Caco-2 (cell line): ENCODE measurements at regions not wholly inside any gene's neighbourhood (a gene's known extent, or its start where the extent isn't known, plus 50 kb on each side); places are given as distances from the start of the nearest gene placed in this dataset.

Source experiments
- BruUV-seq: library from RNA; stranded (reverse); fragments of 400-500 nt; replicated peaks from 2 replicates; lab custom pipeline; 2021; lab: Mats Ljungman, UMichigan
- CTCF ChIA-PET: fragments of 300-600 bp; sonication (Branson Sonifier 250); formaldehyde crosslinking; loops from one replicate; lab custom pipeline; 2022; ENCODE audit warnings: antibody characterized with exemption; lab: Charles Lee
- POLR2A ChIA-PET: fragments of 300-600 bp; sonication (Branson Sonifier 250); formaldehyde crosslinking; loops from one replicate; lab custom pipeline; 2022; ENCODE audit warnings: antibody characterized with exemption; lab: Charles Lee
- DNase-seq, 2 experiments: peaks; one replicate each; pipeline versions ENCODE4 v3.0.0 to v3.0.0-alpha.2; 2020 to 2022
- H3K27me3 ChIP-seq: replicated peaks from 2 replicates; pipeline ENCODE4 v1.6.0; 2011; ENCODE audit warnings: low read length; ENCODE audit not compliant: control insufficient read depth, insufficient read depth
- H3K36me3 ChIP-seq: 2 replicates; pipeline ENCODE4 v1.5.1; 2011; ENCODE audit warnings: low read length; ENCODE audit not compliant: control insufficient read depth, insufficient read depth
- H3K4me1 ChIP-seq: fragments of 250-450 bp; sonication (Bioruptor Pico); 2 replicates; pipeline ENCODE4 v1.5.1; 2020; ENCODE audit warnings: mild to moderate bottlenecking
- H3K4me3 ChIP-seq: 2 replicates; pipeline ENCODE4 v1.5.1; 2011; ENCODE audit warnings: low read depth, mild to moderate bottlenecking, control low read depth, low read length
- H3K9me3 ChIP-seq: fragments of 250-450 bp; sonication (Bioruptor Pico); 2 replicates; pipeline ENCODE4 v1.5.1; 2020; ENCODE audit warnings: mild to moderate bottlenecking, moderate library complexity
- H3K27ac Mint-ChIP-seq: one replicate; pipeline ENCODE4 v1.8.0; 2022; ENCODE audit warnings: mixed read lengths; ENCODE audit not compliant: unreplicated experiment
- H3K27me3 Mint-ChIP-seq: one replicate; pipeline ENCODE4 v1.8.0; 2022; ENCODE audit warnings: mixed read lengths; ENCODE audit not compliant: insufficient read depth, unreplicated experiment
- H3K36me3 Mint-ChIP-seq: one replicate; pipeline ENCODE4 v1.8.0; 2022; ENCODE audit warnings: mild to moderate bottlenecking, mixed read lengths; ENCODE audit not compliant: insufficient read depth, unreplicated experiment
- H3K4me1 Mint-ChIP-seq: one replicate; pipeline ENCODE4 v1.8.0; 2022; ENCODE audit warnings: low read depth, mixed read lengths; ENCODE audit not compliant: unreplicated experiment
- H3K4me3 Mint-ChIP-seq: one replicate; pipeline ENCODE4 v1.8.0; 2022; ENCODE audit warnings: mild to moderate bottlenecking, moderate library complexity, mixed read lengths; ENCODE audit not compliant: unreplicated experiment
- H3K9me3 Mint-ChIP-seq: one replicate; pipeline ENCODE4 v1.8.0; 2022; ENCODE audit warnings: mixed read lengths; ENCODE audit not compliant: unreplicated experiment
- CTCF ChIP-seq, 2 experiments: fragments of 200-600 bp in 1 of 2; IDR thresholded peaks; 1 replicate in 1 of 2; 2 replicates in 1 of 2; pipeline versions ENCODE4 v1.5.1 to v1.8.0; 2011 to 2022; ENCODE audit warnings: antibody characterized with exemption in 1 of 2, control low read depth in 1 of 2, inconsistent platforms in 1 of 2, low read depth in 1 of 2, low read length in 1 of 2, mild to moderate bottlenecking in 1 of 2, moderate library complexity in 1 of 2; ENCODE audit not compliant: insufficient read depth in 1 of 2, severe bottlenecking in 1 of 2, unreplicated experiment in 1 of 2
- intact Hi-C: fragments of 100-400 bp; cut with micrococcal nuclease; formaldehyde crosslinking; loops from one replicate; pipeline ENCODE4 v1.10.0; 2022; ENCODE audit not compliant: unreplicated experiment

DNA sequence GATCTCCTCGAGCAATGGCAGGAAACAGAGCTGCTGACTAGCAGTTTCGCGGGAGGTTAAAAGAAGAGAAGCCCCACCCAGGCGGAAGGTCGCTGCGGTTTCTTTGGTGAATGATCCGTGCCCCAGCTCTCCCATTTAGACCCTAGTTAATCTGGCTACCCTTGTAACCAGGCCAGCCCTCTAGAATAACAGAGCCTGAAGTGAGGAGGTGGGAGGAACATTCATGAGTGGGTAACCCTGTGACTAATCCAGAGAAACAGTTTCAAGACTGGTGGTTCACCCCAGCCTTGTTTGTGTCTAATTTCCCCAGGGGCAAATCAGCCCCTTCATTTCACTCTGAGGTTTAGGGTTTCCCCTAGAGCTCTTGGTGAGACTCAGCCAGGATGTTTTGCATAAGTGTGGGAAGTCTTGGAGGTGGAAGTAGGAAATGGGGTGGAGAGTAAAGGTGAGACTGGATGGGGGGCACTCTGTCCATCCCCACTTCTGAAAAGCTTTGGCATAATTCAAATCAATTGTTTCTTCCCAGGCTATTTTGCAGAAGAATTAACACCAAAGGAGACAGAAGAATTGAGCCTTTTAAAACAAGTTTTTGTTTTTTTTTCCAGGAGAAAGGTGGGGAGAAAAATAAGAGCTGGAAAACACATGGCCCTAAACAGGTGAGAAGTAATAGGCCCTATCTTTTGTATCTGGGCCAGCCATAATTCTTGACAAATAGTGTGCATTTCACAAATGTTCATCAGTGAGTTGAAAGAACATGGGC, 303.1 kb downstream of the RPLP1 start:
- no peaks in the 10 kb centered on the region for H3K27me3 ChIP-seq
- no peak for DNase-seq
- TF ChIP-seq CTCF (IDR thresholded peaks at IDR 0.05; ENCODE audit: insufficient read depth in 1 of 2, low read depth in 1 of 2, low read length in 1 of 2, severe bottlenecking in 1 of 2, unreplicated experiment in 1 of 2), result no peak
- Mint-ChIP-seq H3K4me1 (peaks cover 9% of the 10 kb centered on the region), H3K9me3 (peaks cover 27% of the 10 kb centered on the region), H3K27me3 (peaks cover 5% of the 10 kb centered on the region), H3K36me3 (no peaks in the 10 kb centered on the region), H3K27ac (no peak overlapping the region), H3K4me3 (no peak overlapping the region)
- ChIA-PET POLR2A (no interaction called here), CTCF (no interaction called here)
- H3K9me3 ChIP-seq, result no peaks in the 10 kb centered on the region
- H3K4me3 ChIP-seq, result no peak overlapping the region
- H3K36me3 ChIP-seq, result no peaks in the 10 kb centered on the region
- intact Hi-C loops, result no loop called here
- H3K4me1 ChIP-seq, result no peaks in the 10 kb centered on the region
- no TSS peak for BruUV-seq

DNA sequence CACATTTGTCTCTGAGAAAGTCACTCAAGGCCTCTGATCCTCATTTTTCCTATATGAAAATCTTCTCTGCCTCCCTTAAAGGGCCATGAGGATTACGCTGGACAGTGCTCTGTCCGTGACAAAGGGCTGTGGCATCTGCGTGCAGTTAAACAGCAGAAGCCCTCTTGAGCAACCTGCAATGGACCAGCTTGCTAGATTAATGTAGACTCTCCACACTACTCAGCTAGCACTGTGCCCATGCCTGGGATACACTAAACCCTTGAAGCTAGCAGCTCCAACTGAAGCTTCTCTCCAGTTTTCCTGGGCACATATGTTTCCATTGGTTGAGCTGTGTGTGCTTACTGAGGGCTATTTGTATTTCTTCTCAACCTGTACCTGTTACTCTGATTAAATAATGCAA, 303.8 kb downstream of the RPLP1 start:
- no peak for DNase-seq
- H3K27me3 ChIP-seq, result no peaks in the 10 kb centered on the region
- intact Hi-C loops, result no loop called here
- CTCF ChIA-PET, result no interaction called here
- H3K36me3 ChIP-seq, result no peaks in the 10 kb centered on the region
- H3K36me3 Mint-ChIP-seq, result no peaks in the 10 kb centered on the region
- peaks cover 5% of the 10 kb centered on the region for H3K27me3 Mint-ChIP-seq
- H3K27ac Mint-ChIP-seq, result no peak overlapping the region
- no peaks in the 10 kb centered on the region for H3K4me1 ChIP-seq
- no peak overlapping the region for H3K4me3 ChIP-seq
- TF ChIP-seq CTCF (IDR thresholded peaks at IDR 0.05; ENCODE audit: insufficient read depth in 1 of 2, low read depth in 1 of 2, low read length in 1 of 2, severe bottlenecking in 1 of 2, unreplicated experiment in 1 of 2), result no peak
- POLR2A ChIA-PET, result no interaction called here
- BruUV-seq, result no TSS peak
- H3K4me1 Mint-ChIP-seq, result peaks cover 14% of the 10 kb centered on the region
- no peaks in the 10 kb centered on the region for H3K9me3 ChIP-seq
- H3K4me3 Mint-ChIP-seq, result no peak overlapping the region
- H3K9me3 Mint-ChIP-seq, result peaks cover 27% of the 10 kb centered on the region

- no peak for DNase-seq
- POLR2A ChIA-PET, result no interaction called here
- Histone ChIP-seq H3K4me1 (0 out of 2 replicates have a peak, but pooled peaks cover 7% of the 10 kb centered on the region), H3K9me3 (no peaks in the 10 kb centered on the region), H3K4me3 (no peak overlapping the region), H3K36me3 (no peaks in the 10 kb centered on the region), H3K27me3 (no peaks in the 10 kb centered on the region)
- TF ChIP-seq CTCF (IDR thresholded peaks at IDR 0.05; ENCODE audit: insufficient read depth in 1 of 2, low read depth in 1 of 2, low read length in 1 of 2, severe bottlenecking in 1 of 2, unreplicated experiment in 1 of 2), result no peak
- peaks cover 16% of the 10 kb centered on the region for H3K4me1 Mint-ChIP-seq
- intact Hi-C loops, result no loop called here
- CTCF ChIA-PET, result no interaction called here
- no peak overlapping the region for H3K4me3 Mint-ChIP-seq
- H3K27ac Mint-ChIP-seq, result no peak overlapping the region
- H3K36me3 Mint-ChIP-seq, result no peaks in the 10 kb centered on the region
- H3K27me3 Mint-ChIP-seq, result peaks cover 5% of the 10 kb centered on the region
- H3K9me3 Mint-ChIP-seq, result peaks cover 27% of the 10 kb centered on the region
- BruUV-seq, result no TSS peak
Measured at GRCh38 chr15:69757186-69757585, 304.6 kb downstream of the RPLP1 start.
